Adrenal gland (tissue), 5 donors: ENCODE measurements at regions not wholly inside any gene's neighbourhood (a gene's known extent, or its start where the extent isn't known, plus 50 kb on each side); places are given as distances from the start of the nearest gene placed in this dataset.

Experiments used
- CTCF ChIP-seq, 6 experiments: fragments of 450-650 bp in 4 of 6; fragments of 200-600 bp in 2 of 6; sonication (generic) in 1 of 6; IDR thresholded peaks; 1 replicate in 5 of 6; 2 replicates in 1 of 6; pipeline versions ENCODE4 v1.5.1 to v1.8.0; 2016 to 2021; ENCODE audit warnings: antibody characterized with exemption in 6 of 6, mild to moderate bottlenecking in 2 of 6, moderate library complexity in 1 of 6
- POLR2A ChIP-seq, 2 donors: fragments of 450-650 bp; IDR thresholded peaks; one replicate each; pipeline ENCODE4 v1.6.1; 2017; ENCODE audit warnings: antibody characterized with exemption in 2 of 2, mild to moderate bottlenecking in 2 of 2, moderate library complexity in 1 of 2
- donor health status: DM: no; HTN: no; CAD: no.

- TF ChIP-seq CTCF (IDR thresholded peaks at IDR 0.05): no peak
- no peak for TF ChIP-seq POLR2A (IDR thresholded peaks at IDR 0.05)
Observed at GRCh38 chr2:136288249-136288648, 170.3 kb upstream of the CXCR4 start.
